ENCODE measurements at regions not wholly inside any gene's neighbourhood (a gene's known extent, or its start where the extent isn't known, plus 50 kb on each side); places are given as distances from the start of the nearest gene placed in this dataset.

- TF ChIP-seq POLR2A (IDR thresholded peaks at IDR 0.05) (no peak), CTCF (IDR thresholded peaks at IDR 0.05) (no peak)
Measured at GRCh38 chr4:178599521-178599920, 1157.3 kb upstream of the AGA start.
